Smooth muscle cell of the brain vasculature (primary cell): ENCODE measurements at regions not wholly inside any gene's neighbourhood (a gene's known extent, or its start where the extent isn't known, plus 50 kb on each side); places are given as distances from the start of the nearest gene placed in this dataset.

Experiments used
- DNase-seq: peaks from one replicate; pipeline ENCODE4 v3.0.0-alpha.2; 2012; ENCODE audit warnings: low read depth, low spot score

DNA sequence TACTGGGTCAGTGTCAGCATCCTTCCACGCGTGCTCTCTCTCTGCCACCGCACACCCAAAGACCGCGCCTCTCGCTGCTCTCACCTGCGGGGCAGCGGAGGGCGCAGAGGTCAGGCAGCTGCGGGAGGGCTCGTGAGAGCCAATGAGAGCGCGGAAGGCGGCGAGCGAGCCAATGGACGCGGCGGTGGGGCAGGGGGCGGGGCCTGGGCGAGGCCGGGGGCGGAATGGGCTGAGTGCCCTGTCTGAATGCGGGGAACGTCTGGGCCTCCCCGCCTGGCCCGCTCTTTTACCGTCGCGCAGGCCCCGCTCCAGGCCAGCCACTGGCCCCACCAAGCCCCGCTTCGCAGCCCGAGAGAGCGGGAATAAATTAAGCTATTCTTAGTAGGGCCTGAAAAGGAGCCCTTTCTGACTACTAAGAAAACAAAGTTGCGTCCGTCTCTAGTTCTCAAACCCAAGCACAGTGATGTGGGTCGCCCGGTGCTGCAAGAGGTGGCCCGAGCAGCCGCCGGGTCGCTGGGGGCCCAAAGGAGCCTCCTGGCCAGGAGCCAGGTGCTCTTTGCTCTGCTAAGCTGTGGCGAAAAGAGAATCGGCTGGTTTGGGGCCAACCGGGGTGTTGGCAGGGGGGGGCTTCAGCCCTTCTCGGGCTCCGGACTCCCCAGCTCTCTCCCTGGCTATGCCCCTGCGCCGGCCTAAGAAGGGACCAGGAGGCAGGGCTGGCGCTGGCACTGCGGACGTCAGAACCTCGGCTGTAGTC lies 81.1 kb upstream of the GLI2 start:
- DNase-seq: no peak

- DNase-seq: no peak
Observed at GRCh38 chr2:120656273-120656950, 79.3 kb upstream of the GLI2 start.

DNA sequence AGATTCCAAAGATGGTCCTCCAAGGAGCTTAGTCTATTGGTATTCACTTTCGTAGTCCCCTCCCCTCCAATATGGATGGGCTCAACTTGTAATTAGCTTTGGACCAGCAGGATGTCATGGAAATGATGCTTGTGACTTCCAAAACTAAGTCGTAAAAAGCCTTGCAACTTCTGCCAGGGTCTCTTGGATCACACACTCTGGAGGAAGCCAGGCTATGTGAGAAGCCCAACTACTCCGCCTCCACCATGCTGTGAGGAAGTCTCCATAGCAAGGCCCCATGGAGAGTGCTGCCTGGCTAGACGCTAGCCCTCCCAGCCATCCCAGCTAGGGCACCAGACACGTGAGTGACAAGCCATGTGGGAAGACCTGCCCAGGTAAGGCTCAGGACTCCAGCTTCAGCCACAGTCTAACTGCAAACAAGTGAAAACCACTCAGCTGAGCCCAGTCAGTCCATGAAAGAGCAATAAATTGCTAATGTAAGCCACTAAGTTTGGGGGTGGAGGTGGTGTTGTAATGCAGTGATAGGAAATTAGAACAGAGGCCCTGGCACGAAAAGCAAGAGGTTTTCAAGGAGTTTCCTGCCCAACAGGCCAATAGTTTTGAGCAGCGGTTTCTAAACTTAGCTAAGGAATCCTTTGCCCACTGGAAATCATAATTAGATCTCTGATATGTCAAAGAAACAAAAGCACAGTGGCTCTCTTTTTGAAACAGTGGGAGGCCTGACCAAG lies 77.5 kb upstream of the GLI2 start:
- DNase-seq: no peak

GRCh38 chr2:120658770-120659158 lies 76.9 kb upstream of the GLI2 start:
- DNase-seq: no peak

DNA sequence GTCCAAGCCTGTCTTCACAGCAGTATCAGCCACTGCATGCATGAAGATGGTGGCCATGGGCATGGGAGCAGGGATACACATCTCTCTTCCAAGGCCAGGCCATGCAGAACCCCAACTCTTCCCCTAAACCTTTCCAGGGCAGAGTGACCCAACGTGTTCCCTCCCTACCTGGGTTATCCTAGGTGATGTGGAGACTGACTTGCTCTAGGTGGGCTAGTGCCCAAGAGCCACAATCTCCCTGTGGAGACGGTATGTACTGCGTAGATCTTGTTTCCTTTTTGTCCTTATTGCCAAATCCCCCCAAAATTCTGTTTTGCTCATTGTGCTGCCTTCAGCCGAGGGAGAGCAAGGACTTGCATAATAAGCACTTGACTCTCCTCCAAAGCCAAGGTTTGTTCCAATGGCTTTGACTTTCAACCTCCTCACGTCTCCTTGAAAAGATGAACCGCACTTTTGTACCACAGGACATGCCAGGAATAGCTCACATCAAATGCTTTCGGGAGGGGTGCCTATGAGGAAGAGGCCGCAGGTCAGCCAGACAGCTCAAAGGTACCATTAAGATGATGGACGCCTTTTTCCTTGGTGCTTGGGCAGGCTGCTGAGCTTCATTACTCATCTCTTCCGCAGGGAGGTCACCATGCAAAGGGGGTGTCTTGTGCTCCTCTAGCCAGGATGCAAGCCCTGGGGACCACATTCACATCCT lies 76.2 kb upstream of the GLI2 start:
- DNase-seq: no peak

DNA sequence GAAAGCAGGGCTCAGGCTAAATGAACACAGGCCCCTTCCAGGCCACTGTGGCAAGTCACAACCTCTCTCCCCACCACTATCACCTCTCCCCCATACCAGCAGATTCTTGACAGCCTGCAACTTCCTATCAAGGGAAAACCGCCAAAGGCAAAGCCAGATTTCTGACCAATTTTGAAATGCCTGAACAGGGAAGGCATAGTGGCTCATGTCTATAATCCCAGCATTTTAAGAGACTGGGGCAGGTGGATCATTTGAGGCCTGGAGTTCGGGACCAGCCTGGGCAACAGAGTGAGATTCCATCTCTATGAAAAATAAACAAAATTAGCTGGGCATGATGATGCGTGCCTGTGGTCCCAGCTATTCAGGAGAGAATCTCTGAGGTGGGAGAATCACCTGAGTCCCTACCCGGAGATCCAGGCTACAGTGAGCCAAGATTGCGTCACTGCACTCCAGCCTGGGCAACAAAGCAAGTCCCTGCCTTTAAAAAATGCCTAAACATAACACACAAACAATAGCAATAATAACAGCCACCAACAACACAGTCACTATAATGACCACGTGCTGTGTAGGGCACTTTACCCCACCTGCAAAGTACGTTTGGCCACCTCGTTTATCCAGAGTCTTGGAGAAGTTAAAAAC lies 75.5 kb upstream of the GLI2 start:
- no peak for DNase-seq

GRCh38 chr2:120660771-120661459 lies 74.8 kb upstream of the GLI2 start:
- no peak for DNase-seq

DNA sequence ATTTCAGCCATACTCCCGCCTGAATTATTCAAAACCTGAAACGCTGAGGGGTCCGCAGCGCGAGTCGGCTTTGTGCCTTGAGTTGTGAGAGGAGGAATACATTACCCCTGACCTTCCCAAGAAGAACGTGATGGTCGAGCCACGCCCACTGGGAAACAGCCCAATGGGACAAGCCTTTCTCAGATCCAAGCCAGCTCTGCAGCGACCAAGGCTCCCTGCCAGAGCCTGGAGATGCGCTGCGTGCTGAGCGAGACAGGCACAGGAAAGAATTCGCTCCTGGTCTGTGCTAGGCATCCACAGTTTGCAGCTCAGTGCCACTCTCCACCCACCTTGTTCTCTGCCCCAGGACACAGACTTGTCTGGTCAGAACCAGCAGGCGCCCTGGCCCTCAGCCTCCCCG lies 74.1 kb upstream of the GLI2 start:
- no peak for DNase-seq

DNA sequence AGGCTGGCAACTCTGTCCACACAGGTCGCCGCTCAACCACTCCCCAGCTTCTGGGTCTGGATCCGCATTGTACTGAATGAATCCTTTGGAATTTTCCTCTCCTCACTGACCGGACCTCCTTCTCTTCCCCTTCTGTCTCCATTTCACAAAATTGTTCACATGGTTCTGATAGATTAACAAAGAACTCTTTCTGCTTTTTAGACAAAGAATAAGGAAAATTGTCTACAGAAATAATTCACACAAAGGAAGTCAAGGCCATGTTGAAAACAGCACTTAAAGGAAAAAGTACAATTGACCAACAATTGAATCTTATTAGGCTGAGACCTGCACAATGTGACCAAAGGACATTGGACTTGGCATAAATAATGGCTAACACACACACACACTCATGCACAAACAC lies 73.6 kb upstream of the GLI2 start:
- DNase-seq: no peak

DNA sequence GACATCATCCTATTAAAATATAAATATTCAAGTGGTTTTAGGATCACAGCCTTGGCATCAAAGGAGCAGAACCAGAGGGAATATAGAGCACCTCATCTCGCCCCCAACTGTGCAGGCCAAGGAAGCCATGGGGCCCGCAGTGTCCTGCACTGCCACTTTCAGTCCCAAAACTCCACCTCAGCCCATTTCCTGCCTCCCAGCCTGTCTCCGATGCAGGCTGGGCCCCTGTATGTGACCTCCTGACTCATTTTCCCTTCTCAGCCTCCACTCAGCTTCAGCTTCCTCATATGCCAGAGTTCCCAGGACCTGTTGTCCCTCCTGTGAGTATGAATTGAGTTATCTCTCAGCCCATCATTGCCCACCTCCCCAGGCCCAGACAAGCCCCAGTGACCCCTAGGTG lies 72.9 kb upstream of the GLI2 start:
- no peak for DNase-seq

DNA sequence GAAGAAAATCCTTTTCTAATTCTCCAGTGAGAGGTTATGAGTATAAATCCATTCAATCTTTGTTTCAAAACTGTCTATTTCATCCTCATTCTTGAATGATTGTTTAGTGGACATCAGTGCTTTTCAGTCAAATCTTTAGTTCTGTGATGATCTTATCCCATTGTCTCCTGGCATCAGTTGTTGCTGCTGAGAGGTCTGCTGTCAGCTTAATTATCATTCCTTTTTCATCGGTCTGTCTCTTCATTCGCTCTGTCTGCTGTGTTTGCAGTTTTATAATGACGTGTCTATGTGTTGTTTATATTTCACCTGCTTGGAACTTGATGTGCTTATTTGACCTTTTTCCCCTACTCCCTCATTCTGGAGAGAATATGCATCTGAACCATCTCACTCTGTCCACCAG lies 69.2 kb upstream of the GLI2 start:
- DNase-seq: no peak

DNA sequence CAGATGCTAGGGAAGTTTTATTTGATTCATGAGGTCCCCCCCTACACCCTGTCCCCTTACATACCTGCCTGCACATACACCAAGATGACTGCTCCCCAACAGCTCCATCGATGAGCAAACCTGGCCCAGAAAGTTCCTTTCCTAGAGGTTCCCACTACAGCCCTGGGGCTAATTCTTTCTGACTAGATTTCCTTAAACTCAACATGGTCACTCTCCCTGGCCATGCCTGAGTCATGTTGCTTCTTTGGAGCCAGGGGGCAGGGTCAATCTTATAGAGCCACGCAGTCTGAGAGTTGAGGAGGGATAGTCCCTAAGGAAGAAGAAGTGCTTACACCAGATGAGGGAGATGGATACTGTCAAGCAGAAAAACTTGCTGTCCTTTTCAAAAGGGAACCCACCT lies 67.7 kb upstream of the GLI2 start:
- no peak for DNase-seq

GRCh38 chr2:120669121-120669952 lies 66.3 kb upstream of the GLI2 start:
- no peak for DNase-seq

- DNase-seq: no peak
Observed at GRCh38 chr2:120669971-120670370, 65.7 kb upstream of the GLI2 start.

DNA sequence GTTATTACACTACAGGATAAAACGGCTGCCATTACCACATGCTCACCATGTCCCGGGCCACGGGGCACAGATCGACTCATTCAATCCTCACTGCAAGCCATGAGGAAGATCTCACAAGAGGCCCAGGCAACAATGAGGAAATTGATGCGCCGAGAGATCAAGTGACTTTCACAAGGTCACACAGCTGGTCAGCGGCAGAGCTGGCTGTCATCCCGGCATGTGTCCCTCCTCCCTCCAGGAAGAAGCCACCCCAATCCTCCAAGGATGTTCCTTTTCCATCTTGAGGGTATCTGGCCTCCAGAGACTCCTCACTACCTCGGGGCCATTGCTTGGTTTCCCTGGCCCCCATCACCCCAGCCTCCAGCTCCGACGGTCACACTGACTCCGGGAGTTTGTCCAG lies 65.3 kb upstream of the GLI2 start:
- no peak for DNase-seq

DNA sequence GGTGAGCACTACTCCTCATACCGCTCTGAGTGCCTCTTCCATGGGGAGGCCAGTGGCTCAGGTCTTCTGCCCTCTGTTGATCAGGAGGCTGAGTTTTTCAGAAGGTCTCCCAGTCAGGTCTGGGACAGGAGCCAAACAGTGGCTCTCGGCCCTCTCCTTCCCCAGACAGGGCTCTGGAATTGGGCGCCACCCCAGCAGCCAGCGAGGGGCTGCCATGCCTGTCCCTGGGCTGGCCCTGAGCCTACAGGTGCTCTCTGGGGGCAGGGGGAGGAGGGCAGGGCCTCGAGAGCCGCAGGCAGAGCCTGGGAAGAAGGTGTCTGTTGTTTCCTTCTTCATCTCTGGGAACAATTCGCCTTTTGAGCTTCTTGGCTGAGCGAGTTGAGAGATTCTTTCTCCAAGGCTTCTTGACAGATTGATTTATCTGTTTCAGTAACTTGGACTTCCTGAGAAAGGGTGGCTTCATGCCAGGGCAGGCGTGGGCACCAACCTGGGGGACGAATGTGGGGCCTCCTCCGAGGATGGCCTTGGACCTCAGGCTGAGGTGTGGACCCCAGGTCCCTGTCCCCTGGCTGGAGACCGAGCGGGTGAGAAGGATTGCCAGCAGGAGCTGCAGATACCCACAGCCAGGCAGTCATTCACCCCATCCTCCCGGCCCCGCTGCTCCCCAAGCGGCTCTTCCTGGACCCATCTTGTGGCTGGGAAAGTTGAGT lies 64.7 kb upstream of the GLI2 start:
- no peak for DNase-seq

- DNase-seq: no peak
Observed at GRCh38 chr2:120672526-120673204, 63.0 kb upstream of the GLI2 start.

DNA sequence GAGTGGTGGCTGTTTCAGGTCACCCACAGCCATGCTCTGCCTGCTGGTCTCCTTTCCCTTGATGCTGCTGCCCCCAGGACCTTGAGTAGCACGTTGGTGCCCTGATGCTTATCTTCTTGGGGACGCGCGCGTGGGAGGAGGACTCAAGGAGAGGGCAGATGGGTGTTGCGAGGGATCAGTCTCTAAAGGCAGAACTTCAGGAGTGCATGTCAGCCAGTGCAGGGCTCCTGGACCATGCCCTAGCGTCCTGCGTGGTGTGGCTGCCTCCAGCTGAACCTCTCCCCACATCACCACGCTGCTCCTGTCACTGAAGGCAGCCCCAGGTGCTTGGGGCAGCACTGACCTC lies 62.5 kb upstream of the GLI2 start:
- DNase-seq: no peak

- no peak for DNase-seq
Observed at GRCh38 chr2:120673571-120674061, 62.1 kb upstream of the GLI2 start.
